Vagina (tissue), 2 donors: ENCODE measurements at regions not wholly inside any gene's neighbourhood (a gene's known extent, or its start where the extent isn't known, plus 50 kb on each side); places are given as distances from the start of the nearest gene placed in this dataset.
A peak's percentile ranks its signal among the peaks of the same experiment; 100 is the strongest.

Experiments used
- DNase-seq, 2 donors: peaks; one replicate each; pipeline ENCODE4 v3.0.0-alpha.2; 2017; ENCODE audit errors: extremely low spot score in 2 of 2
- H3K27ac ChIP-seq: fragments of 200-600 bp; sonication (generic); one replicate; pipeline ENCODE4 v1.5.1; 2019
- H3K27me3 ChIP-seq: fragments of 200-600 bp; sonication (generic); one replicate; pipeline ENCODE4 v1.5.1; 2019
- H3K36me3 ChIP-seq, 2 donors: fragments of 200-600 bp; sonication (generic); one replicate each; pipeline ENCODE4 v1.5.1; 2017 to 2019
- H3K4me1 ChIP-seq: fragments of 200-600 bp; sonication (generic); one replicate; pipeline ENCODE4 v1.5.1; 2019
- H3K4me3 ChIP-seq, 2 donors: fragments of 200-600 bp; sonication (generic); 1 replicate in 1 of 2; 2 replicates in 1 of 2; pipeline ENCODE4 v1.5.1; 2016 to 2019
- H3K9me3 ChIP-seq: fragments of 200-600 bp; sonication (generic); one replicate; pipeline ENCODE4 v1.5.1; 2019
- POLR2A ChIP-seq, 2 donors: fragments of 450-650 bp; IDR thresholded peaks; one replicate each; pipeline ENCODE4 v1.6.1; 2017; ENCODE audit warnings: antibody characterized with exemption in 2 of 2, mild to moderate bottlenecking in 2 of 2, moderate library complexity in 2 of 2
- POLR2AphosphoS5 ChIP-seq, 2 donors: sonication (generic); formaldehyde crosslinking; IDR thresholded peaks; one replicate each; pipeline ENCODE4 v1.9.0; 2017; ENCODE audit warnings: antibody characterized with exemption in 2 of 2, mild to moderate bottlenecking in 2 of 2, low read depth in 1 of 2; ENCODE audit not compliant: insufficient read depth in 1 of 2
- intact Hi-C: fragments of 100-400 bp; cut with DNase I; formaldehyde crosslinking; loops from one replicate; pipeline ENCODE4 v1.15.1; 2023
- TF ChIP-seq, protein P1 (sequence below), 3 experiments: fragments of 450-650 bp in 2 of 3; fragments of 200-600 bp in 1 of 3; sonication (generic) in 1 of 3; IDR thresholded peaks; one replicate each; pipeline ENCODE4 v1.5.1; 2017 to 2019; ENCODE audit warnings: antibody characterized with exemption in 3 of 3, mild to moderate bottlenecking in 2 of 3, moderate library complexity in 2 of 3

GRCh38 chr6:22442826-22443225, 126.5 kb upstream of the HDGFL1 start:
- intact Hi-C loops = no loop called here
- TF ChIP-seq POLR2A (IDR thresholded peaks at IDR 0.05) (no peak), POLR2AphosphoS5 (IDR thresholded peaks at IDR 0.05; ENCODE audit: insufficient read depth in 1 of 2, low read depth in 1 of 2) (no peak)
- TF ChIP-seq, protein P1, sequence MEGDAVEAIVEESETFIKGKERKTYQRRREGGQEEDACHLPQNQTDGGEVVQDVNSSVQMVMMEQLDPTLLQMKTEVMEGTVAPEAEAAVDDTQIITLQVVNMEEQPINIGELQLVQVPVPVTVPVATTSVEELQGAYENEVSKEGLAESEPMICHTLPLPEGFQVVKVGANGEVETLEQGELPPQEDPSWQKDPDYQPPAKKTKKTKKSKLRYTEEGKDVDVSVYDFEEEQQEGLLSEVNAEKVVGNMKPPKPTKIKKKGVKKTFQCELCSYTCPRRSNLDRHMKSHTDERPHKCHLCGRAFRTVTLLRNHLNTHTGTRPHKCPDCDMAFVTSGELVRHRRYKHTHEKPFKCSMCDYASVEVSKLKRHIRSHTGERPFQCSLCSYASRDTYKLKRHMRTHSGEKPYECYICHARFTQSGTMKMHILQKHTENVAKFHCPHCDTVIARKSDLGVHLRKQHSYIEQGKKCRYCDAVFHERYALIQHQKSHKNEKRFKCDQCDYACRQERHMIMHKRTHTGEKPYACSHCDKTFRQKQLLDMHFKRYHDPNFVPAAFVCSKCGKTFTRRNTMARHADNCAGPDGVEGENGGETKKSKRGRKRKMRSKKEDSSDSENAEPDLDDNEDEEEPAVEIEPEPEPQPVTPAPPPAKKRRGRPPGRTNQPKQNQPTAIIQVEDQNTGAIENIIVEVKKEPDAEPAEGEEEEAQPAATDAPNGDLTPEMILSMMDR (IDR thresholded peaks at IDR 0.05) = no peak
- peaks cover 2% of the 10 kb centered on the region for H3K4me1 ChIP-seq
- no peak overlapping the region for H3K27ac ChIP-seq
- no peaks in the 10 kb centered on the region for H3K36me3 ChIP-seq
- H3K27me3 ChIP-seq = no peaks in the 10 kb centered on the region
- no peak overlapping the region for H3K4me3 ChIP-seq
- no peak for DNase-seq
- H3K9me3 ChIP-seq = no peaks in the 10 kb centered on the region

DNA sequence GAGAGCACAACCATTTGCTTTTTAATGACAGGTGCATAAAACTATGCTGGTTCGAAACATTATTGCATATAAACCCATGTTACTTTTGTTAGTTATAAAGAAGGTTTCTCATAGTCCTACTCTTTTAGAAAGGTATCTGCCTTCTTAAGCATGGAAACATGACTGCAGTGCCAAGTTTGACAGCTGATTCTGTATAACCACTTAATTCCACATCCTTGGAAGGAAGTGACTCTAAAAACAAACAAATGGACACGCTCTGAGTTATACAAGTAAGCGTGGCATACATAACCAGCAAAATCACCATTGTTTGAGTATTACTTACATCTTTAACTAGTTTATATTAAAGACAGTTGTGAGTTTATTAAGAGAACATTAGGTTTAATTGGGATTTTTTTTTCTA, 125.0 kb upstream of the HDGFL1 start:
- H3K36me3 ChIP-seq = no peaks in the 10 kb centered on the region
- no peak for DNase-seq
- H3K9me3 ChIP-seq = no peaks in the 10 kb centered on the region
- TF ChIP-seq, protein P1 (IDR thresholded peaks at IDR 0.05) = no peak
- TF ChIP-seq POLR2A (IDR thresholded peaks at IDR 0.05) = no peak
- peak in 1 of 2 donors; percentile 12 for TF ChIP-seq POLR2AphosphoS5 (IDR thresholded peaks at IDR 0.05; ENCODE audit: insufficient read depth in 1 of 2, low read depth in 1 of 2)
- H3K4me1 ChIP-seq = peaks cover 9% of the 10 kb centered on the region
- no peak overlapping the region for H3K27ac ChIP-seq
- intact Hi-C loops = no loop called here
- no peak overlapping the region for H3K4me3 ChIP-seq
- no peaks in the 10 kb centered on the region for H3K27me3 ChIP-seq

DNA sequence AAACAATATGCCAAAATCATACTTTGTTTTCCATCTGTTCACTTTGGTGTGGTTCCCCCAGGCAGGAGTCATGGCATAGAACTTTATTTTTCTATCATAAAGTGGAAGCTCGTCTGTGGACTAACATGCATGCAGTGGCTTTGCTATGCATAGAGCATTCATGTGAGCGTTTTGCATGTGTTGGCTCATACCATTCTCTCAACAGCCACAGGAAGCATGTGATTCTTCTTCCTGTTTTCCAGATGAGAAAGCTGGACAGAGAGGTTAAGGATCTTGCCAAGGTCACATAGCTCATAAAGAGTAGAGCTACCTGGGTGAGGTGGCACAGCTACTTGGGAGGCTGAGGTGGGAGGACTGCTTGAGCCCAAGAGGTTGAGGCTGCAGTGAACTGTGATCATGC, 123.4 kb upstream of the HDGFL1 start:
- H3K27ac ChIP-seq = no peak overlapping the region
- no peak for DNase-seq
- no peak overlapping the region for H3K4me3 ChIP-seq
- no peaks in the 10 kb centered on the region for H3K9me3 ChIP-seq
- H3K4me1 ChIP-seq = peaks cover 9% of the 10 kb centered on the region
- intact Hi-C loops = no loop called here
- H3K27me3 ChIP-seq = no peaks in the 10 kb centered on the region
- no peak for TF ChIP-seq POLR2A (IDR thresholded peaks at IDR 0.05)
- TF ChIP-seq, protein P1 (IDR thresholded peaks at IDR 0.05) = no peak
- TF ChIP-seq POLR2AphosphoS5 (IDR thresholded peaks at IDR 0.05; ENCODE audit: insufficient read depth in 1 of 2, low read depth in 1 of 2) = no peak
- no peaks in the 10 kb centered on the region for H3K36me3 ChIP-seq

DNA sequence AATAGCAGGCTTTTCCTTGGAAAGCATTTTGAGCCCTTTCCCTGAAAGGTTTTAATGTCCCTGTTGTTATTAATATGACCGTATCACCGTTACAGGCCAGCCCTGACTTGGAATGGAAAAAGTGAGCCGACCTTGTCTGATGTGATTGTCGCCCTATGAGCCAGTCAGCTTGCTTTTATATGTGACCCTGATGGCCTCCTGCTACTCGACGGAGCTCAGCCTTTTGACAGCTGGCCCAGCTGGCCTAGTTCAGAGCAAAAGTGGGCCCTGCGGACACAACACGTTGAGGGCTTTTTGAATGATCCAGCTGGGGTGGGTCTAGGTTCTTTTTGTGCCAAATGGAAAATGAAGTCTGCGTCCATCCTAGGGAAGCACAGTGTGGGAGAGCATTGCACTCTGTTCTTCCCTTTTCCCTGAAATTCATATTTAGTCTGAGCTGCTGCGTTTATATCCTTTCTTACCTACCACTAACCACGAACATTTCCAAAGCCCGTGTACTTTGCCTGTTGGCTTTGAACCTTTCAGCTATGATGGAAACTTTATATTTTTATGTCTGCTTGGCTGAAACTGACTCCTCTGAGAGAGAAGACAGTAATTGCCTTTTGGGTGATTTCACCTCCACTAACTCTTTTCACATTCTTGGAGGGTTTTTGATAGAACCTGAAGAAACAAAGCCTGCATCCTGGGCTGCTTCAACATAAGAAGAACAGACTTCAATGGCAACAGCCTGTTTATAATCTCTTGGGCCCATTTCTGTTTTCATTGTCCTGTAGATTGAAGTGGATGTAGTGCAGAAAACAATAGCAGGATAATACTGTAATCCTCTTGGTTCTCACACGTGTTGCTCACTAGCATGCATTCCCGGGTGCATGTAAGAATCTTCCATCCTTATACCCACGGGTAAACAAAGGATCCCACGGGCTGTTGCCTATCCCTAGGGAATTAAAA, 121.8 kb upstream of the HDGFL1 start:
- Histone ChIP-seq H3K4me3 (no peak overlapping the region), H3K4me1 (peaks cover 9% of the 10 kb centered on the region), H3K9me3 (no peaks in the 10 kb centered on the region), H3K27me3 (no peaks in the 10 kb centered on the region), H3K27ac (no peak overlapping the region), H3K36me3 (no peaks in the 10 kb centered on the region)
- no peak for DNase-seq
- TF ChIP-seq, protein P1 (IDR thresholded peaks at IDR 0.05) = no peak
- no peak for TF ChIP-seq POLR2A (IDR thresholded peaks at IDR 0.05)
- TF ChIP-seq POLR2AphosphoS5 (IDR thresholded peaks at IDR 0.05; ENCODE audit: insufficient read depth in 1 of 2, low read depth in 1 of 2) = no peak
- intact Hi-C loops = no loop called here

DNA sequence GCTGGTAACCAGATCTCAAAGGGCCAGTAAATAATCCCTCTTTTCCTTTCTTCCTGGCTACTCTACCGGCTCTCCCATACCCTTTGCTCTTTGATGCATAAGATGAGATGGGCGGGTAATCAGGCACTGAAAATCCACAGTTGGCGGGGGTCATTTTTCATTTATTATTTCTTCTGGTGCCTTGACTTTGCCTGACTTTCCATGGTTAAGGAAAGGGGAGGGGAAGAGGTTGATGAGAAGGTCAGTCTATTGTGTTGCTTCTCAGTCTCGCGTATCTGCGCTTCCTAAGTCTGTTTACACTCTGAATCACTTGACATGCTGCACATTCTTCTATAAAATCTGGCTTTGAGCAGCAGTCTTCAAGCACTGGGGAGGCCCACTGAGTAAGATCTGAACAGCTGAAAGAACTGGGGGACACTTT, 121.1 kb upstream of the HDGFL1 start:
- Histone ChIP-seq H3K27ac (no peak overlapping the region), H3K36me3 (no peaks in the 10 kb centered on the region), H3K4me3 (no peak overlapping the region), H3K4me1 (peaks cover 9% of the 10 kb centered on the region), H3K27me3 (no peaks in the 10 kb centered on the region), H3K9me3 (no peaks in the 10 kb centered on the region)
- intact Hi-C loops = no loop called here
- DNase-seq = no peak
- TF ChIP-seq POLR2AphosphoS5 (IDR thresholded peaks at IDR 0.05; ENCODE audit: insufficient read depth in 1 of 2, low read depth in 1 of 2) (no peak), POLR2A (IDR thresholded peaks at IDR 0.05) (no peak)
- TF ChIP-seq, protein P1 (IDR thresholded peaks at IDR 0.05) = no peak
